CD14-positive monocyte (primary cell): ENCODE measurements at regions not wholly inside any gene's neighbourhood (a gene's known extent, or its start where the extent isn't known, plus 50 kb on each side); places are given as distances from the start of the nearest gene placed in this dataset.

Experiments
- DNase-seq, 3 donors: peaks; one replicate each; pipeline ENCODE4 v3.0.0-alpha.2; 2011 to 2022
- H2AFZ ChIP-seq: 2 replicates; pipeline ENCODE4 v1.6.0; 2012; ENCODE audit warnings: mild to moderate bottlenecking, low read depth, low read length, inconsistent platforms; ENCODE audit not compliant: insufficient read depth, poor library complexity, severe bottlenecking
- H3K27ac ChIP-seq, 2 donors: 1 replicate in 1 of 2; 2 replicates in 1 of 2; pipeline ENCODE4 v1.5.1; 2012 to 2013; ENCODE audit warnings: low read length in 2 of 2, control low read depth in 1 of 2, inconsistent platforms in 1 of 2, low read depth in 1 of 2, mild to moderate bottlenecking in 1 of 2
- H3K27me3 ChIP-seq, 2 donors: one replicate each; pipeline versions ENCODE4 v1.6.0 to v1.6.1; 2011 to 2013; ENCODE audit warnings: low read length in 2 of 2; ENCODE audit not compliant: control insufficient read depth in 2 of 2, insufficient read depth in 2 of 2
- H3K36me3 ChIP-seq, 2 donors: replicated peaks in 1 of 2; 1 replicate in 1 of 2; 2 replicates in 1 of 2; pipeline versions ENCODE4 v1.5.1 to v1.6.1; 2012 to 2013; ENCODE audit warnings: low read length in 2 of 2, control low read depth in 1 of 2, inconsistent platforms in 1 of 2, mild to moderate bottlenecking in 1 of 2; ENCODE audit not compliant: insufficient read depth in 2 of 2, control insufficient read depth in 1 of 2
- H3K4me1 ChIP-seq, 2 donors: 1 replicate in 1 of 2; 2 replicates in 1 of 2; pipeline versions ENCODE4 v1.5.1 to v1.6.1; 2012 to 2013; ENCODE audit warnings: low read length in 2 of 2, control low read depth in 1 of 2, inconsistent platforms in 1 of 2, mild to moderate bottlenecking in 1 of 2, moderate library complexity in 1 of 2; ENCODE audit not compliant: insufficient read depth in 2 of 2, control insufficient read depth in 1 of 2
- H3K4me2 ChIP-seq: replicated peaks from 2 replicates; pipeline ENCODE3; 2012; ENCODE audit warnings: low read length, moderate library complexity, mild to moderate bottlenecking; ENCODE audit not compliant: poor library complexity, severe bottlenecking; ENCODE audit errors: extremely low read depth
- H3K4me3 ChIP-seq, 3 experiments: fragments of 200-600 bp in 1 of 3; sonication (generic) in 1 of 3; replicated peaks in 1 of 3; 1 replicate in 2 of 3; 2 replicates in 1 of 3; pipeline ENCODE4 v1.5.1; 2011 to 2013; ENCODE audit warnings: low read length in 3 of 3, mild to moderate bottlenecking in 3 of 3, control low read depth in 2 of 3, low read depth in 2 of 3, inconsistent platforms in 1 of 3, moderate library complexity in 1 of 3
- H3K79me2 ChIP-seq: 2 replicates; pipeline ENCODE4 v1.6.0; 2012; ENCODE audit warnings: mild to moderate bottlenecking, control low read depth, inconsistent platforms, low read length, moderate library complexity; ENCODE audit not compliant: insufficient read depth
- H3K9ac ChIP-seq: 2 replicates; pipeline ENCODE4 v1.6.0; 2017; ENCODE audit warnings: low read length, mild to moderate bottlenecking; ENCODE audit not compliant: insufficient read depth, poor library complexity, severe bottlenecking
- H3K9me3 ChIP-seq, 2 donors: replicated peaks in 1 of 2; 1 replicate in 1 of 2; 2 replicates in 1 of 2; pipeline versions ENCODE4 v1.5.1 to v1.6.1; 2012 to 2013; ENCODE audit warnings: low read length in 2 of 2, control low read depth in 1 of 2; ENCODE audit not compliant: control insufficient read depth in 1 of 2, insufficient read depth in 1 of 2
- H4K20me1 ChIP-seq: 2 replicates; pipeline ENCODE4 v1.6.0; 2012; ENCODE audit warnings: mild to moderate bottlenecking, low read length, control low read depth, moderate library complexity; ENCODE audit not compliant: insufficient read depth
- H3K27ac Mint-ChIP-seq, 7 donors: one replicate each; pipeline ENCODE4 v1.8.0; 2020; ENCODE audit warnings: mild to moderate bottlenecking in 7 of 7, mixed read lengths in 7 of 7, moderate library complexity in 6 of 7, inconsistent platforms in 2 of 7
- H3K27me3 Mint-ChIP-seq, 3 donors: one replicate each; pipeline ENCODE4 v1.8.0; 2021 to 2022; ENCODE audit warnings: low read depth in 3 of 3, mild to moderate bottlenecking in 3 of 3, mixed read lengths in 3 of 3, moderate library complexity in 3 of 3, inconsistent platforms in 1 of 3
- H3K36me3 Mint-ChIP-seq, 2 donors: one replicate each; pipeline ENCODE4 v1.8.0; 2020; ENCODE audit warnings: mixed read lengths in 2 of 2, inconsistent platforms in 1 of 2, mild to moderate bottlenecking in 1 of 2
- H3K4me1 Mint-ChIP-seq: one replicate; pipeline ENCODE4 v1.8.0; 2020; ENCODE audit warnings: mild to moderate bottlenecking, mixed read lengths
- H3K4me3 Mint-ChIP-seq, 2 donors: one replicate each; pipeline ENCODE4 v1.8.0; 2020; ENCODE audit warnings: mild to moderate bottlenecking in 2 of 2, mixed read lengths in 2 of 2, moderate library complexity in 1 of 2
- H3K9me3 Mint-ChIP-seq, 7 donors: one replicate each; pipeline ENCODE4 v1.8.0; 2020 to 2022; ENCODE audit warnings: mixed read lengths in 7 of 7, mild to moderate bottlenecking in 6 of 7, moderate library complexity in 6 of 7, inconsistent platforms in 2 of 7
- CTCF ChIP-seq: fragments of 200-600 bp; IDR thresholded peaks from one replicate; pipeline ENCODE4 v1.8.0; 2022; ENCODE audit warnings: antibody characterized with exemption, mild to moderate bottlenecking
- whole genome bisulfite sequencing: methylation state at CpG from one replicate; pipeline ENCODE4 v1.1.5; 2013; ENCODE audit warnings: missing lambda C conversion rate; ENCODE audit not compliant: insufficient coverage; 5-methylcytosine and 5-hydroxymethylcytosine counted together
- intact Hi-C, 2 donors: fragments of 100-400 bp; cut with micrococcal nuclease; formaldehyde crosslinking; loops; one replicate each; pipeline versions ENCODE4 v1.15.0 to v1.15.1; 2023

GRCh38 chr12:92027243-92027642 is 118.4 kb downstream of the BTG1 start:
- no peaks in the 10 kb centered on the region for H3K36me3 ChIP-seq
- H3K4me3 Mint-ChIP-seq: no peak overlapping the region
- no CpG with 5 or more reads among the region's 2 CpGs for WGBS
- peaks cover 0 to 4% (median 3%) of the 10 kb centered on the region in 3 donors for H3K27me3 Mint-ChIP-seq
- no peak overlapping the region for H3K27ac Mint-ChIP-seq
- no peak overlapping the region for H2AFZ ChIP-seq
- H3K4me1 ChIP-seq: peaks cover 19 to 24% of the 10 kb centered on the region in 2 donors
- H3K36me3 Mint-ChIP-seq: no peaks in the 10 kb centered on the region
- H4K20me1 ChIP-seq: no peaks in the 10 kb centered on the region
- peaks cover 30% of the 10 kb centered on the region for H3K4me1 Mint-ChIP-seq
- intact Hi-C loops: no loop called here
- DNase-seq: no peak
- no peaks in the 10 kb centered on the region for H3K9me3 ChIP-seq
- H3K79me2 ChIP-seq: no peaks in the 10 kb centered on the region
- no peak for TF ChIP-seq CTCF
- H3K27me3 ChIP-seq: no peaks in the 10 kb centered on the region
- no peak overlapping the region for H3K4me3 ChIP-seq
- H3K4me2 ChIP-seq: no peak overlapping the region
- H3K9ac ChIP-seq: no peak overlapping the region
- peaks cover 0 to 3% (median 0%) of the 10 kb centered on the region in 7 donors for H3K9me3 Mint-ChIP-seq
- no peak overlapping the region for H3K27ac ChIP-seq

GRCh38 chr12:92025462-92026207 is 120.0 kb downstream of the BTG1 start:
- WGBS: 96% methylated on average over 3 of the region's 4 CpGs
- DNase-seq: no peak
- H3K9me3 Mint-ChIP-seq: peaks cover 0 to 3% (median 0%) of the 10 kb centered on the region in 7 donors
- no peak overlapping the region for H3K27ac ChIP-seq
- no peak overlapping the region for H3K4me2 ChIP-seq
- no peak for TF ChIP-seq CTCF
- H3K36me3 ChIP-seq: no peaks in the 10 kb centered on the region
- H3K27me3 ChIP-seq: no peaks in the 10 kb centered on the region
- H3K4me3 ChIP-seq: no peak overlapping the region
- H3K79me2 ChIP-seq: no peaks in the 10 kb centered on the region
- H2AFZ ChIP-seq: no peak overlapping the region
- peaks cover 16% of the 10 kb centered on the region for H3K4me1 Mint-ChIP-seq
- no peaks in the 10 kb centered on the region for H3K36me3 Mint-ChIP-seq
- H4K20me1 ChIP-seq: no peaks in the 10 kb centered on the region
- no peaks in the 10 kb centered on the region for H3K9me3 ChIP-seq
- H3K4me3 Mint-ChIP-seq: no peak overlapping the region
- H3K27ac Mint-ChIP-seq: no peak overlapping the region
- intact Hi-C loops: no loop called here
- H3K27me3 Mint-ChIP-seq: peaks cover 0 to 4% (median 1%) of the 10 kb centered on the region in 3 donors
- peaks cover 14% of the 10 kb centered on the region in 2 donors for H3K4me1 ChIP-seq
- H3K9ac ChIP-seq: no peak overlapping the region
